ENCODE measurements at regions not wholly inside any gene's neighbourhood (a gene's known extent, or its start where the extent isn't known, plus 50 kb on each side); places are given as distances from the start of the nearest gene placed in this dataset.

GRCh38 chr10:112082120-112082519, 101.4 kb downstream of the GPAM start (continued):
- TF ChIP-seq, protein P1, sequence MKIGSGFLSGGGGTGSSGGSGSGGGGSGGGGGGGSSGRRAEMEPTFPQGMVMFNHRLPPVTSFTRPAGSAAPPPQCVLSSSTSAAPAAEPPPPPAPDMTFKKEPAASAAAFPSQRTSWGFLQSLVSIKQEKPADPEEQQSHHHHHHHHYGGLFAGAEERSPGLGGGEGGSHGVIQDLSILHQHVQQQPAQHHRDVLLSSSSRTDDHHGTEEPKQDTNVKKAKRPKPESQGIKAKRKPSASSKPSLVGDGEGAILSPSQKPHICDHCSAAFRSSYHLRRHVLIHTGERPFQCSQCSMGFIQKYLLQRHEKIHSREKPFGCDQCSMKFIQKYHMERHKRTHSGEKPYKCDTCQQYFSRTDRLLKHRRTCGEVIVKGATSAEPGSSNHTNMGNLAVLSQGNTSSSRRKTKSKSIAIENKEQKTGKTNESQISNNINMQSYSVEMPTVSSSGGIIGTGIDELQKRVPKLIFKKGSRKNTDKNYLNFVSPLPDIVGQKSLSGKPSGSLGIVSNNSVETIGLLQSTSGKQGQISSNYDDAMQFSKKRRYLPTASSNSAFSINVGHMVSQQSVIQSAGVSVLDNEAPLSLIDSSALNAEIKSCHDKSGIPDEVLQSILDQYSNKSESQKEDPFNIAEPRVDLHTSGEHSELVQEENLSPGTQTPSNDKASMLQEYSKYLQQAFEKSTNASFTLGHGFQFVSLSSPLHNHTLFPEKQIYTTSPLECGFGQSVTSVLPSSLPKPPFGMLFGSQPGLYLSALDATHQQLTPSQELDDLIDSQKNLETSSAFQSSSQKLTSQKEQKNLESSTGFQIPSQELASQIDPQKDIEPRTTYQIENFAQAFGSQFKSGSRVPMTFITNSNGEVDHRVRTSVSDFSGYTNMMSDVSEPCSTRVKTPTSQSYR (CRISPR knock-in tag; IDR thresholded peaks at IDR 0.05) = no peak
- no peak for TF ChIP-seq IRF2 (CRISPR knock-in tag; IDR thresholded peaks at IDR 0.05; ENCODE audit: borderline replicate concordance, low read depth)
- TF ChIP-seq ZSCAN18 (CRISPR knock-in tag; IDR thresholded peaks at IDR 0.05) = no peak
- no peak for TF ChIP-seq GTF2I (CRISPR knock-in tag; conservative IDR thresholded peaks at IDR 0.05)
- no peak for TF ChIP-seq CREB1 (CRISPR knock-in tag; IDR thresholded peaks at IDR 0.05)
- no peak for TF ChIP-seq MLX (CRISPR knock-in tag; IDR thresholded peaks at IDR 0.05)
- TF ChIP-seq ZNF512 (CRISPR knock-in tag; IDR thresholded peaks at IDR 0.05; ENCODE audit: borderline replicate concordance) = no peak
- no peak for TF ChIP-seq NR1H2 (CRISPR knock-in tag; IDR thresholded peaks at IDR 0.05)
- TF ChIP-seq TCF7 (CRISPR knock-in tag; IDR thresholded peaks at IDR 0.05; ENCODE audit: low read depth) = no peak

DNA sequence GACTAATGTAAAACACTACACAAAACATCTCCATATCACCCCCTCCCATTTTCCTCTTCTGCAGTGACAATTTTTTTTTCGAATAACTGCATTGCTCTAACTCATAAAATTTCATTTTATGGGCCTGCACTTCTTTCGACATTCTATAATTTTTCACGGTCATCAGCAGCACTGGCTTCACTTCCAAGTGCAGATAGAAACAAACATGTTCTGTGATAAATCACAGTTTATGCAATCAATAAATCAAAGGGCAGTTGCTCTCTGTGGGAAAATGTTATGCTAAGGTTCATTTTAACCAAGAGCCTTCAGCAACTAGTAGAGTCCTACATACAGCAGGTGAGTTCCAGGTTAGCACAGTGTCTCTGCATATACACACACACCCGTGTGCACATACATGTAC, 100.1 kb downstream of the GPAM start:
- no peaks in the 10 kb centered on the region for H3K36me3 Mint-ChIP-seq
- H3K9me3 Mint-ChIP-seq = no peaks in the 10 kb centered on the region
- DNase-seq (ENCODE audit: low spot score) (no peak), ATAC-seq (no peak)
- H3K27ac Mint-ChIP-seq = no peak overlapping the region
- peaks cover 12% of the 10 kb centered on the region for H3K4me1 Mint-ChIP-seq
- no peaks in the 10 kb centered on the region for H3K27me3 Mint-ChIP-seq (ENCODE audit: low read depth)
- TF ChIP-seq ATF1 (CRISPR knock-in tag; IDR thresholded peaks at IDR 0.05) = no peak
- no peak for TF ChIP-seq ZNF232 (CRISPR knock-in tag; IDR thresholded peaks at IDR 0.05)
- no peak for TF ChIP-seq ZNF317 (CRISPR knock-in tag; IDR thresholded peaks at IDR 0.05; ENCODE audit: borderline replicate concordance, low read depth)
- TF ChIP-seq, protein P2, sequence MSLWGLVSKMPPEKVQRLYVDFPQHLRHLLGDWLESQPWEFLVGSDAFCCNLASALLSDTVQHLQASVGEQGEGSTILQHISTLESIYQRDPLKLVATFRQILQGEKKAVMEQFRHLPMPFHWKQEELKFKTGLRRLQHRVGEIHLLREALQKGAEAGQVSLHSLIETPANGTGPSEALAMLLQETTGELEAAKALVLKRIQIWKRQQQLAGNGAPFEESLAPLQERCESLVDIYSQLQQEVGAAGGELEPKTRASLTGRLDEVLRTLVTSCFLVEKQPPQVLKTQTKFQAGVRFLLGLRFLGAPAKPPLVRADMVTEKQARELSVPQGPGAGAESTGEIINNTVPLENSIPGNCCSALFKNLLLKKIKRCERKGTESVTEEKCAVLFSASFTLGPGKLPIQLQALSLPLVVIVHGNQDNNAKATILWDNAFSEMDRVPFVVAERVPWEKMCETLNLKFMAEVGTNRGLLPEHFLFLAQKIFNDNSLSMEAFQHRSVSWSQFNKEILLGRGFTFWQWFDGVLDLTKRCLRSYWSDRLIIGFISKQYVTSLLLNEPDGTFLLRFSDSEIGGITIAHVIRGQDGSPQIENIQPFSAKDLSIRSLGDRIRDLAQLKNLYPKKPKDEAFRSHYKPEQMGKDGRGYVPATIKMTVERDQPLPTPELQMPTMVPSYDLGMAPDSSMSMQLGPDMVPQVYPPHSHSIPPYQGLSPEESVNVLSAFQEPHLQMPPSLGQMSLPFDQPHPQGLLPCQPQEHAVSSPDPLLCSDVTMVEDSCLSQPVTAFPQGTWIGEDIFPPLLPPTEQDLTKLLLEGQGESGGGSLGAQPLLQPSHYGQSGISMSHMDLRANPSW (CRISPR knock-in tag; conservative IDR thresholded peaks at IDR 0.05; ENCODE audit: low read depth) = no peak
- TF ChIP-seq KAT7 (CRISPR knock-in tag; IDR thresholded peaks at IDR 0.05; ENCODE audit: borderline replicate concordance) = no peak
- TF ChIP-seq ZBTB21 (CRISPR knock-in tag; IDR thresholded peaks at IDR 0.05; ENCODE audit: borderline replicate concordance) = no peak
- no peak for TF ChIP-seq SMAD3 (CRISPR knock-in tag; IDR thresholded peaks at IDR 0.05; ENCODE audit: borderline replicate concordance)
- no peak for TF ChIP-seq ZNF532 (CRISPR knock-in tag; IDR thresholded peaks at IDR 0.05; ENCODE audit: borderline replicate concordance)
- TF ChIP-seq MYBL2 (CRISPR knock-in tag; IDR thresholded peaks at IDR 0.05) = no peak
- TF ChIP-seq NFATC4 (CRISPR knock-in tag; IDR thresholded peaks at IDR 0.05) = no peak
- ChIA-PET POLR2A (interaction anchor here (0.7 kb wide), 1 partner anchor 138 kb away, joined by 4 read pairs; no protein-coding TSS in a partner anchor), CTCF (no interaction called here)
- no peak overlapping the region for H3K4me3 Mint-ChIP-seq

Data from WTC11 (cell line).